ENCODE measurements at regions not wholly inside any gene's neighbourhood (a gene's known extent, or its start where the extent isn't known, plus 50 kb on each side); places are given as distances from the start of the nearest gene placed in this dataset.

DNA sequence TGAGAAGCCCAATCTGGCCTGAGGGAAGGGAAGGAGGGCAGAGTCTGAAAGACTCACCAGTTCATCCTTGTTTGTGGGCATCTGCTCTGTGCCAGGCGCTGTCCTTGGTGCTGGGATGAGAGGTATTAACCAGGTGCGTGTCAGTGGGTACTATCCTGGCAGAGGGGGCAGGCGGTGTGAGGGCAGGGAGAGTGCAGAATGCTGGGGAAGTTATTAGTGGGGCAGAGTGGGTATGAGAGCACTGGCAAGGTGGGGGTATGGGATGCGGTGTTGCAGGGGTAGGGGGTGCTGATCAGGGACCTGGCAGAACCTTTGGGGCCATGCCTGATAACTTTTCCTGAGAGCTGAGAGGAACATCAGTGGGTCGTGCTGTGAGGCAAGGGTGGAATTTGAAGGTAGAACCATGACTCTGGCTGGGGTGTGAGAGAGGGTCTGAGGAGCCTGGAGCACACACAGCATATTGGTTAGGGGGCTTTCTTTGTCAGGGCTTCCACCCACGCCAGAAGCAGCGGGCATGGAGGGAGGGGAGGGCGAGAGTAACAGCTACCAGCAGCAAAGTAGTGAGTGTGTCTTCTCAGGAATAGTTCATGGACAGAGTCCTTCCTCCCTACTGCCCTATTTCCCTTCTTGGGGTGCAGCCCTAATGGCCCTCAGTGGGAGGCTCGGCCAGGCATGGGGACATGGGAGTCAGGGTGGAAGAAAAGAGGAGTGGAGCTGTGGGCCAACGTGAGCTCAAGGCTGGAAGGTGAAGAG is 290.7 kb downstream of the CYP26B1 start:
- Mint-ChIP-seq H3K27me3 (ENCODE audit: insufficient read depth, low read depth, poor library complexity) (peaks cover 2% of the 10 kb centered on the region), H3K4me3 (no peak overlapping the region), H3K4me1 (no peaks in the 10 kb centered on the region), H3K9me3 (peaks cover 3% of the 10 kb centered on the region; the same call in 1 of the 3 replicates), H3K36me3 (ENCODE audit: low read depth) (no peaks in the 10 kb centered on the region), H3K27ac (no peak overlapping the region)
- TF ChIP-seq NANOG (IDR thresholded peaks at IDR 0.05; ENCODE audit: borderline replicate concordance) = no peak
- TF ChIP-seq, protein P1, sequence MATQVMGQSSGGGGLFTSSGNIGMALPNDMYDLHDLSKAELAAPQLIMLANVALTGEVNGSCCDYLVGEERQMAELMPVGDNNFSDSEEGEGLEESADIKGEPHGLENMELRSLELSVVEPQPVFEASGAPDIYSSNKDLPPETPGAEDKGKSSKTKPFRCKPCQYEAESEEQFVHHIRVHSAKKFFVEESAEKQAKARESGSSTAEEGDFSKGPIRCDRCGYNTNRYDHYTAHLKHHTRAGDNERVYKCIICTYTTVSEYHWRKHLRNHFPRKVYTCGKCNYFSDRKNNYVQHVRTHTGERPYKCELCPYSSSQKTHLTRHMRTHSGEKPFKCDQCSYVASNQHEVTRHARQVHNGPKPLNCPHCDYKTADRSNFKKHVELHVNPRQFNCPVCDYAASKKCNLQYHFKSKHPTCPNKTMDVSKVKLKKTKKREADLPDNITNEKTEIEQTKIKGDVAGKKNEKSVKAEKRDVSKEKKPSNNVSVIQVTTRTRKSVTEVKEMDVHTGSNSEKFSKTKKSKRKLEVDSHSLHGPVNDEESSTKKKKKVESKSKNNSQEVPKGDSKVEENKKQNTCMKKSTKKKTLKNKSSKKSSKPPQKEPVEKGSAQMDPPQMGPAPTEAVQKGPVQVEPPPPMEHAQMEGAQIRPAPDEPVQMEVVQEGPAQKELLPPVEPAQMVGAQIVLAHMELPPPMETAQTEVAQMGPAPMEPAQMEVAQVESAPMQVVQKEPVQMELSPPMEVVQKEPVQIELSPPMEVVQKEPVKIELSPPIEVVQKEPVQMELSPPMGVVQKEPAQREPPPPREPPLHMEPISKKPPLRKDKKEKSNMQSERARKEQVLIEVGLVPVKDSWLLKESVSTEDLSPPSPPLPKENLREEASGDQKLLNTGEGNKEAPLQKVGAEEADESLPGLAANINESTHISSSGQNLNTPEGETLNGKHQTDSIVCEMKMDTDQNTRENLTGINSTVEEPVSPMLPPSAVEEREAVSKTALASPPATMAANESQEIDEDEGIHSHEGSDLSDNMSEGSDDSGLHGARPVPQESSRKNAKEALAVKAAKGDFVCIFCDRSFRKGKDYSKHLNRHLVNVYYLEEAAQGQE (IDR thresholded peaks at IDR 0.05; ENCODE audit: unreplicated experiment) = peak; percentile 84
- Histone ChIP-seq H3K4me2 (no peak overlapping the region), H3K4me3 (no peak overlapping the region), H3K4me1 (ENCODE audit: insufficient read depth) (no peaks in the 10 kb centered on the region), H2AFZ (no peak overlapping the region), H3K27me3 (ENCODE audit: insufficient read depth) (no peaks in the 10 kb centered on the region), H3K36me3 (ENCODE audit: insufficient read depth) (no peaks in the 10 kb centered on the region), H4K20me1 (replicated peaks; ENCODE audit: insufficient read depth) (no peaks in the 10 kb centered on the region), H3K79me2 (replicated peaks; ENCODE audit: insufficient read depth) (no peaks in the 10 kb centered on the region), H3F3A (replicated peaks; ENCODE audit: low read depth) (no peaks in the 10 kb centered on the region), H3K27ac (ENCODE audit: low read depth) (no peak overlapping the region), H3K9me2 (ENCODE audit: insufficient read depth) (no peaks in the 10 kb centered on the region)
- DNase-seq (ENCODE audit: low spot score) = peak; percentile 46
- ATAC-seq = peak; percentile 36

GRCh38 chr2:71853858-71854257 is 293.8 kb downstream of the CYP26B1 start:
- H3K4me1 ChIP-seq (ENCODE audit: insufficient read depth) = no peaks in the 10 kb centered on the region
- Mint-ChIP-seq H3K36me3 (ENCODE audit: low read depth) (no peaks in the 10 kb centered on the region), H3K4me1 (no peaks in the 10 kb centered on the region; the same call in 1 of the 3 replicates), H3K4me3 (no peak overlapping the region), H3K27ac (no peak overlapping the region), H3K27me3 (ENCODE audit: insufficient read depth, low read depth, poor library complexity) (peaks cover 4% of the 10 kb centered on the region), H3K9me3 (peaks cover 3% of the 10 kb centered on the region; the same call in 1 of the 3 replicates)
- no peak overlapping the region for H2AFZ ChIP-seq
- H3K79me2 ChIP-seq (replicated peaks; ENCODE audit: insufficient read depth) = no peaks in the 10 kb centered on the region
- no peak for ATAC-seq
- no peaks in the 10 kb centered on the region for H3K27me3 ChIP-seq (ENCODE audit: insufficient read depth)
- H3K4me3 ChIP-seq = no peak overlapping the region
- H3F3A ChIP-seq (replicated peaks; ENCODE audit: low read depth) = no peaks in the 10 kb centered on the region
- no peak overlapping the region for H3K4me2 ChIP-seq
- no peaks in the 10 kb centered on the region for H3K36me3 ChIP-seq (ENCODE audit: insufficient read depth)
- TF ChIP-seq ETS1 (IDR thresholded peaks at IDR 0.05) = no peak
- no peak for TF ChIP-seq ZNF114 (CRISPR knock-in tag; IDR thresholded peaks at IDR 0.05)
- TF ChIP-seq ZNF331 (CRISPR knock-in tag; IDR thresholded peaks at IDR 0.05; ENCODE audit: low read depth) = no peak
- TF ChIP-seq, protein P2, sequence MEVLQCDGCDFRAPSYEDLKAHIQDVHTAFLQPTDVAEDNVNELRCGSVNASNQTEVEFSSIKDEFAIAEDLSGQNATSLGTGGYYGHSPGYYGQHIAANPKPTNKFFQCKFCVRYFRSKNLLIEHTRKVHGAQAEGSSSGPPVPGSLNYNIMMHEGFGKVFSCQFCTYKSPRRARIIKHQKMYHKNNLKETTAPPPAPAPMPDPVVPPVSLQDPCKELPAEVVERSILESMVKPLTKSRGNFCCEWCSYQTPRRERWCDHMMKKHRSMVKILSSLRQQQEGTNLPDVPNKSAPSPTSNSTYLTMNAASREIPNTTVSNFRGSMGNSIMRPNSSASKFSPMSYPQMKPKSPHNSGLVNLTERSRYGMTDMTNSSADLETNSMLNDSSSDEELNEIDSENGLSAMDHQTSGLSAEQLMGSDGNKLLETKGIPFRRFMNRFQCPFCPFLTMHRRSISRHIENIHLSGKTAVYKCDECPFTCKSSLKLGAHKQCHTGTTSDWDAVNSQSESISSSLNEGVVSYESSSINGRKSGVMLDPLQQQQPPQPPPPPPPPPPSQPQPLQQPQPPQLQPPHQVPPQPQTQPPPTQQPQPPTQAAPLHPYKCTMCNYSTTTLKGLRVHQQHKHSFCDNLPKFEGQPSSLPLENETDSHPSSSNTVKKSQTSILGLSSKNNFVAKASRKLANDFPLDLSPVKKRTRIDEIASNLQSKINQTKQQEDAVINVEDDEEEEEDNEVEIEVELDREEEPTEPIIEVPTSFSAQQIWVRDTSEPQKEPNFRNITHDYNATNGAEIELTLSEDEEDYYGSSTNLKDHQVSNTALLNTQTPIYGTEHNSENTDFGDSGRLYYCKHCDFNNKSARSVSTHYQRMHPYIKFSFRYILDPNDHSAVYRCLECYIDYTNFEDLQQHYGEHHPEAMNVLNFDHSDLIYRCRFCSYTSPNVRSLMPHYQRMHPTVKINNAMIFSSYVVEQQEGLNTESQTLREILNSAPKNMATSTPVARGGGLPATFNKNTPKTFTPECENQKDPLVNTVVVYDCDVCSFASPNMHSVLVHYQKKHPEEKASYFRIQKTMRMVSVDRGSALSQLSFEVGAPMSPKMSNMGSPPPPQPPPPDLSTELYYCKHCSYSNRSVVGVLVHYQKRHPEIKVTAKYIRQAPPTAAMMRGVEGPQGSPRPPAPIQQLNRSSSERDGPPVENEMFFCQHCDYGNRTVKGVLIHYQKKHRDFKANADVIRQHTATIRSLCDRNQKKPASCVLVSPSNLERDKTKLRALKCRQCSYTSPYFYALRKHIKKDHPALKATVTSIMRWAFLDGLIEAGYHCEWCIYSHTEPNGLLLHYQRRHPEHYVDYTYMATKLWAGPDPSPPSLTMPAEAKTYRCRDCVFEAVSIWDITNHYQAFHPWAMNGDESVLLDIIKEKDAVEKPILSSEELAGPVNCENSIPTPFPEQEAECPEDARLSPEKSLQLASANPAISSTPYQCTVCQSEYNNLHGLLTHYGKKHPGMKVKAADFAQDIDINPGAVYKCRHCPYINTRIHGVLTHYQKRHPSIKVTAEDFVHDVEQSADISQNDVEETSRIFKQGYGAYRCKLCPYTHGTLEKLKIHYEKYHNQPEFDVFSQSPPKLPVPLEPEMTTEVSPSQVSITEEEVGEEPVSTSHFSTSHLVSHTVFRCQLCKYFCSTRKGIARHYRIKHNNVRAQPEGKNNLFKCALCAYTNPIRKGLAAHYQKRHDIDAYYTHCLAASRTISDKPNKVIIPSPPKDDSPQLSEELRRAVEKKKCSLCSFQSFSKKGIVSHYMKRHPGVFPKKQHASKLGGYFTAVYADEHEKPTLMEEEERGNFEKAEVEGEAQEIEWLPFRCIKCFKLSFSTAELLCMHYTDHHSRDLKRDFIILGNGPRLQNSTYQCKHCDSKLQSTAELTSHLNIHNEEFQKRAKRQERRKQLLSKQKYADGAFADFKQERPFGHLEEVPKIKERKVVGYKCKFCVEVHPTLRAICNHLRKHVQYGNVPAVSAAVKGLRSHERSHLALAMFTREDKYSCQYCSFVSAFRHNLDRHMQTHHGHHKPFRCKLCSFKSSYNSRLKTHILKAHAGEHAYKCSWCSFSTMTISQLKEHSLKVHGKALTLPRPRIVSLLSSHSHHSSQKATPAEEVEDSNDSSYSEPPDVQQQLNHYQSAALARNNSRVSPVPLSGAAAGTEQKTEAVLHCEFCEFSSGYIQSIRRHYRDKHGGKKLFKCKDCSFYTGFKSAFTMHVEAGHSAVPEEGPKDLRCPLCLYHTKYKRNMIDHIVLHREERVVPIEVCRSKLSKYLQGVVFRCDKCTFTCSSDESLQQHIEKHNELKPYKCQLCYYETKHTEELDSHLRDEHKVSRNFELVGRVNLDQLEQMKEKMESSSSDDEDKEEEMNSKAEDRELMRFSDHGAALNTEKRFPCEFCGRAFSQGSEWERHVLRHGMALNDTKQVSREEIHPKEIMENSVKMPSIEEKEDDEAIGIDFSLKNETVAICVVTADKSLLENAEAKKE (CRISPR knock-in tag; IDR thresholded peaks at IDR 0.05) = no peak
- no peak for DNase-seq (ENCODE audit: low spot score)
- H4K20me1 ChIP-seq (replicated peaks; ENCODE audit: insufficient read depth) = no peaks in the 10 kb centered on the region
- no peaks in the 10 kb centered on the region for H3K9me2 ChIP-seq (ENCODE audit: insufficient read depth)
- no peak overlapping the region for H3K27ac ChIP-seq (ENCODE audit: low read depth)
